HepG2 (cell line): ENCODE measurements at regions not wholly inside any gene's neighbourhood (a gene's known extent, or its start where the extent isn't known, plus 50 kb on each side); places are given as distances from the start of the nearest gene placed in this dataset.

ENCODE experiments used
- ATAC-seq: fragments of 200-7000 bp; cut with Tn5 transposase; 3 replicates; pipeline ENCODE4 v1.9.1; 2020; ENCODE audit warnings: mild to moderate bottlenecking, moderate library complexity
- BruUV-seq: library from RNA; stranded (reverse); fragments of 400-500 nt; replicated peaks from 2 replicates; lab custom pipeline; 2021; lab: Mats Ljungman, UMichigan
- CTCF ChIA-PET: fragments of 300-600 bp; formaldehyde crosslinking; extraction: SDS; loops from one replicate; lab custom pipeline; 2021; ENCODE audit warnings: low total read pairs, inconsistent platforms, low intra/inter-chr PET ratio; lab: Yijun Ruan, JAX
- POLR2A ChIA-PET: fragments of 350-600 bp; sonication (Branson Sonifier 250); formaldehyde crosslinking; loops from one replicate; lab custom pipeline; 2020; ENCODE audit warnings: antibody characterized with exemption, inconsistent platforms; lab: Yijun Ruan, JAX
- DNase-seq: peaks from one replicate; pipeline ENCODE4 v3.0.0-alpha.2; 2015; ENCODE audit warnings: low spot score
- FAIRE-seq: peaks from 3 replicates; lab custom pipeline; 2011; peaks lifted over from hg19 to GRCh38; lab: Jason Lieb, UNC
- H2AFZ ChIP-seq: one replicate; pipeline ENCODE4 v1.6.1; 2011; ENCODE audit warnings: low read length, inconsistent platforms
- H3K27ac ChIP-seq: fragments of 300-600 bp; 3 replicates; pipeline ENCODE4 v1.8.0; 2011; ENCODE audit warnings: mixed run types, mild to moderate bottlenecking, mixed read lengths, low read length, inconsistent platforms; ENCODE audit not compliant: insufficient read depth; ENCODE audit errors: extremely low read length
- H3K27me3 ChIP-seq, 2 experiments: fragments of 200-600 bp in 1 of 2; 2 replicates in 1 of 2; 3 replicates in 1 of 2; pipeline versions ENCODE4 v1.6.0 to v1.8.0; 2011; ENCODE audit warnings: low read length in 2 of 2, mild to moderate bottlenecking in 2 of 2, moderate library complexity in 2 of 2, inconsistent platforms in 1 of 2; ENCODE audit not compliant: insufficient read depth in 2 of 2, control insufficient read depth in 1 of 2
- H3K36me3 ChIP-seq, 2 experiments: fragments of 200-600 bp in 1 of 2; replicated peaks in 1 of 2; 2 replicates in 1 of 2; 3 replicates in 1 of 2; pipeline versions ENCODE4 v1.5.1 to v1.8.0; 2011; ENCODE audit warnings: low read length in 2 of 2, inconsistent platforms in 1 of 2; ENCODE audit not compliant: insufficient read depth in 2 of 2, control insufficient read depth in 1 of 2
- H3K4me1 ChIP-seq: 2 replicates; pipeline ENCODE4 v1.5.1; 2012; ENCODE audit warnings: low read length, inconsistent platforms; ENCODE audit not compliant: insufficient read depth
- H3K4me2 ChIP-seq: 2 replicates; pipeline ENCODE4 v1.6.0; 2011; ENCODE audit warnings: low read depth, low read length, inconsistent platforms
- H3K4me3 ChIP-seq, 3 experiments: fragments of 200-600 bp in 1 of 3; sonication (generic), shearing (Covaris generic) in 1 of 3; replicated peaks in 1 of 3; 2 replicates each; pipeline ENCODE4 v1.5.1; 2011 to 2016; ENCODE audit warnings: low read length in 3 of 3, inconsistent platforms in 2 of 3, low read depth in 2 of 3, mild to moderate bottlenecking in 2 of 3, control low read depth in 1 of 3, mixed read lengths in 1 of 3; ENCODE audit not compliant: insufficient read depth in 1 of 3
- H3K79me2 ChIP-seq: one replicate; pipeline ENCODE4 v1.6.1; 2011; ENCODE audit warnings: low read length, inconsistent platforms; ENCODE audit not compliant: insufficient read depth
- H3K9ac ChIP-seq: 2 replicates; pipeline ENCODE4 v1.6.0; 2011; ENCODE audit warnings: mild to moderate bottlenecking, low read depth, low read length, inconsistent platforms; ENCODE audit not compliant: insufficient read depth
- H3K9me3 ChIP-seq: 2 replicates; pipeline ENCODE4 v1.5.1; 2012; ENCODE audit warnings: mild to moderate bottlenecking, low read length
- H4K20me1 ChIP-seq: 2 replicates; pipeline ENCODE4 v1.6.0; 2011; ENCODE audit warnings: inconsistent platforms, mild to moderate bottlenecking, low read length, moderate library complexity; ENCODE audit not compliant: insufficient read depth
- ARNT2 ChIP-seq: sonication (generic); formaldehyde crosslinking; IDR thresholded peaks from 2 replicates; pipeline ENCODE4 v1.8.0; 2022; ENCODE audit warnings: mild to moderate bottlenecking, low read depth, missing genetic modification reagents, moderate library complexity
- ATM ChIP-seq: fragments of 450-650 bp; IDR thresholded peaks from 2 replicates; pipeline ENCODE4 v1.7.1; 2017; ENCODE audit warnings: mild to moderate bottlenecking, borderline replicate concordance
- CAMTA2 ChIP-seq: sonication (generic); formaldehyde crosslinking; IDR thresholded peaks from 2 replicates; pipeline ENCODE4 v1.4.0; 2020; ENCODE audit warnings: mild to moderate bottlenecking, missing genetic modification reagents, borderline replicate concordance
- GTF2F1 ChIP-seq: fragments of 150-350 bp; IDR thresholded peaks from 2 replicates; pipeline ENCODE4 v1.6.1; 2014; ENCODE audit warnings: low read length
- MXI1 ChIP-seq: IDR thresholded peaks from 3 replicates; pipeline ENCODE4 v1.6.1; 2012; ENCODE audit warnings: low read depth, low read length, inconsistent platforms, borderline replicate concordance
- NKX3-1 ChIP-seq: sonication (generic); formaldehyde crosslinking; IDR thresholded peaks from 2 replicates; pipeline ENCODE4 v1.5.0; 2020; ENCODE audit warnings: missing genetic modification reagents
- PHB2 ChIP-seq: fragments of 450-650 bp; IDR thresholded peaks from 2 replicates; pipeline ENCODE4 v1.6.1; 2018; ENCODE audit not compliant: partially characterized antibody
- SUZ12 ChIP-seq: fragments of 150-350 bp; IDR thresholded peaks from 2 replicates; pipeline ENCODE4 v1.6.1; 2014; ENCODE audit warnings: low read depth, low read length
- ZNF143 ChIP-seq: sonication (generic); formaldehyde crosslinking; IDR thresholded peaks from 2 replicates; pipeline ENCODE4 v1.4.0; 2020; ENCODE audit warnings: missing genetic modification reagents
- ZNF30 ChIP-seq: sonication (generic); formaldehyde crosslinking; IDR thresholded peaks from 2 replicates; pipeline ENCODE4 v1.5.0; 2020; ENCODE audit warnings: mild to moderate bottlenecking, missing genetic modification reagents
- ZNF362 ChIP-seq: sonication (generic); formaldehyde crosslinking; IDR thresholded peaks from 2 replicates; pipeline ENCODE4 v1.4.0; 2020; ENCODE audit warnings: missing genetic modification reagents, mild to moderate bottlenecking, borderline replicate concordance
- ZNF766 ChIP-seq: sonication (generic); formaldehyde crosslinking; IDR thresholded peaks from 2 replicates; pipeline ENCODE4 v1.5.0; 2020; ENCODE audit warnings: missing genetic modification reagents, borderline replicate concordance
- WGBS: methylation state at CpG from one replicate; pipeline ENCODE4 v1.1.6; 2017; ENCODE audit warnings: low lambda C conversion rate; 5-methylcytosine and 5-hydroxymethylcytosine counted together
- in situ Hi-C: cut with HindIII; loops from 2 replicates; pipeline ENCODE4 v1.10.0; 2017; ENCODE audit warnings: low pct_unique_long_range_greater_than_20kb; ENCODE audit not compliant: extremely low pct_ligation_motif_present
- intact Hi-C: fragments of 100-400 bp; cut with micrococcal nuclease; formaldehyde crosslinking; loops from one replicate; pipeline ENCODE4 v1.10.0; 2022; ENCODE audit not compliant: unreplicated experiment

GRCh38 chr7:119748991-119749390 is 524.0 kb upstream of the KCND2 start:
- POLR2A ChIA-PET, result no interaction called here
- Histone ChIP-seq H4K20me1 (no peaks in the 10 kb centered on the region), H3K79me2 (no peaks in the 10 kb centered on the region), H3K36me3 (no peaks in the 10 kb centered on the region), H3K4me2 (no peak overlapping the region), H3K4me3 (no peak overlapping the region), H3K9ac (no peak overlapping the region), H3K4me1 (no peaks in the 10 kb centered on the region), H3K9me3 (no peaks in the 10 kb centered on the region), H3K27ac (no peak overlapping the region), H3K27me3 (no peaks in the 10 kb centered on the region), H2AFZ (no peak overlapping the region)
- TF ChIP-seq ZNF766 (CRISPR knock-in tag) (no peak), MXI1 (no peak), CAMTA2 (no peak), ZNF362 (no peak), GTF2F1 (no peak), SUZ12 (no peak), ZNF30 (CRISPR knock-in tag) (no peak), PHB2 (no peak), NKX3-1 (CRISPR knock-in tag) (no peak), ARNT2 (CRISPR knock-in tag) (no peak), ZNF143 (no peak), ATM (no peak)
- BruUV-seq, result no TSS peak
- FAIRE-seq (no peak), ATAC-seq (no peak), DNase-seq (no peak)
- intact Hi-C loops, result no loop called here
- 3% methylated on average over 2 of the region's 2 CpGs for WGBS
- in situ Hi-C loops, result no loop called here
- CTCF ChIA-PET, result no interaction called here
